AG09309 (cell line): ENCODE measurements at regions not wholly inside any gene's neighbourhood (a gene's known extent, or its start where the extent isn't known, plus 50 kb on each side); places are given as distances from the start of the nearest gene placed in this dataset.
A peak's percentile ranks its signal among the peaks of the same experiment; 100 is the strongest.

ENCODE experiments used
- DNase-seq: peaks from one replicate; pipeline ENCODE4 v3.0.0-alpha.2; 2010; ENCODE audit warnings: low read depth
- H3K4me3 ChIP-seq: 2 replicates; pipeline ENCODE4 v1.5.1; 2011; ENCODE audit warnings: mild to moderate bottlenecking, low read depth, low read length, moderate library complexity; ENCODE audit not compliant: control insufficient read depth
- CTCF ChIP-seq: IDR thresholded peaks from 2 replicates; pipeline ENCODE4 v1.5.1; 2011; ENCODE audit warnings: mild to moderate bottlenecking, low read depth, low read length, inconsistent platforms; ENCODE audit not compliant: insufficient read depth, control insufficient read depth; ENCODE audit errors: missing control alignments

- TF ChIP-seq CTCF: no peak
- H3K4me3 ChIP-seq: no peak overlapping the region
- DNase-seq: no peak
Observed at GRCh38 chr6:81623106-81623759, 129.2 kb downstream of the TENT5A start.

GRCh38 chr6:81621816-81622395, 130.6 kb downstream of the TENT5A start:
- no peak for DNase-seq
- no peak overlapping the region for H3K4me3 ChIP-seq
- no peak for TF ChIP-seq CTCF

GRCh38 chr6:81614292-81614691, 138.2 kb downstream of the TENT5A start:
- H3K4me3 ChIP-seq: no peak overlapping the region

GRCh38 chr6:81613606-81614005, 138.9 kb downstream of the TENT5A start:
- peak; percentile 27 for DNase-seq
- no peak overlapping the region for H3K4me3 ChIP-seq
- TF ChIP-seq CTCF: no peak

More at GRCh38 chr6:81614292-81614691, 138.2 kb downstream of the TENT5A start:
- TF ChIP-seq CTCF: no peak
- no peak for DNase-seq

GRCh38 chr6:81612136-81612535, 140.3 kb downstream of the TENT5A start:
- DNase-seq: no peak
- H3K4me3 ChIP-seq: no peak overlapping the region
- no peak for TF ChIP-seq CTCF

- H3K4me3 ChIP-seq: no peak overlapping the region
- no peak for DNase-seq
- no peak for TF ChIP-seq CTCF
Observed at GRCh38 chr6:81609736-81610135, 142.7 kb downstream of the TENT5A start.
